ENCODE measurements at regions not wholly inside any gene's neighbourhood (a gene's known extent, or its start where the extent isn't known, plus 50 kb on each side); places are given as distances from the start of the nearest gene placed in this dataset.

GRCh38 chr5:62737766-62738165 is 159.1 kb downstream of the LRRC70 start:
- TF ChIP-seq, protein P1, sequence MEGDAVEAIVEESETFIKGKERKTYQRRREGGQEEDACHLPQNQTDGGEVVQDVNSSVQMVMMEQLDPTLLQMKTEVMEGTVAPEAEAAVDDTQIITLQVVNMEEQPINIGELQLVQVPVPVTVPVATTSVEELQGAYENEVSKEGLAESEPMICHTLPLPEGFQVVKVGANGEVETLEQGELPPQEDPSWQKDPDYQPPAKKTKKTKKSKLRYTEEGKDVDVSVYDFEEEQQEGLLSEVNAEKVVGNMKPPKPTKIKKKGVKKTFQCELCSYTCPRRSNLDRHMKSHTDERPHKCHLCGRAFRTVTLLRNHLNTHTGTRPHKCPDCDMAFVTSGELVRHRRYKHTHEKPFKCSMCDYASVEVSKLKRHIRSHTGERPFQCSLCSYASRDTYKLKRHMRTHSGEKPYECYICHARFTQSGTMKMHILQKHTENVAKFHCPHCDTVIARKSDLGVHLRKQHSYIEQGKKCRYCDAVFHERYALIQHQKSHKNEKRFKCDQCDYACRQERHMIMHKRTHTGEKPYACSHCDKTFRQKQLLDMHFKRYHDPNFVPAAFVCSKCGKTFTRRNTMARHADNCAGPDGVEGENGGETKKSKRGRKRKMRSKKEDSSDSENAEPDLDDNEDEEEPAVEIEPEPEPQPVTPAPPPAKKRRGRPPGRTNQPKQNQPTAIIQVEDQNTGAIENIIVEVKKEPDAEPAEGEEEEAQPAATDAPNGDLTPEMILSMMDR (IDR thresholded peaks at IDR 0.05): no peak
- TF ChIP-seq POLR2A (IDR thresholded peaks at IDR 0.05): no peak
- no peak overlapping the region for H3K4me3 ChIP-seq (ENCODE audit: low read depth, poor library complexity, severe bottlenecking)
- DNase-seq (ENCODE audit: low spot score in 2 of 2): no peak
- intact Hi-C loops (cut with DNase I; ENCODE audit: low total_unique reads): no loop called here

DNA sequence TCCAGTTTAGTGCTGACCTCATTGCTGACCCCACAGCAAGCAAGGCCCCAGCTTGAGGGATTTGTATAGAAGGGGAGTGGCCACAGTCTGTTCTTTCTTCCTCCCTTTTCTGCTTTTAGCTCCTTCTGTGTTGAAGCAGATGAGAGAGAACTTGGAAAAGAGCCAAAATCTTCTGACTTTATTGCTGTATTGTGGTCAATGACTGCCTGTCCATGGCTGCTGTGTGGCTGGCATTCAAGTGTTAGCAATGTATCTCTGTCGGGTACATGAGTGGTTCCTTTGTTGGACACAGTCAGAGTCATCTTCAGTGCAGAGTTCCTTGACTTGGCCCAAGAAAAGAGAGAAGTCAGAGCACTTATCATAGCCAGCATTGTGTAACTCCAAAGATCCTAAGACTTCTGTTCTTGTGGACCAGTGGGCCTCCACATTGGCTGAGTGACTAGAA is 154.1 kb downstream of the LRRC70 start:
- no peak overlapping the region for H3K4me3 ChIP-seq (ENCODE audit: low read depth, poor library complexity, severe bottlenecking)
- WGBS, 2 donors: 35 to 54% methylated on average over 1 of the region's 1 CpG
- intact Hi-C loops (cut with DNase I; ENCODE audit: low total_unique reads): no loop called here
- DNase-seq (ENCODE audit: low spot score in 2 of 2): no peak
- TF ChIP-seq POLR2A (IDR thresholded peaks at IDR 0.05): no peak
- TF ChIP-seq, protein P1 (IDR thresholded peaks at IDR 0.05): no peak

DNA sequence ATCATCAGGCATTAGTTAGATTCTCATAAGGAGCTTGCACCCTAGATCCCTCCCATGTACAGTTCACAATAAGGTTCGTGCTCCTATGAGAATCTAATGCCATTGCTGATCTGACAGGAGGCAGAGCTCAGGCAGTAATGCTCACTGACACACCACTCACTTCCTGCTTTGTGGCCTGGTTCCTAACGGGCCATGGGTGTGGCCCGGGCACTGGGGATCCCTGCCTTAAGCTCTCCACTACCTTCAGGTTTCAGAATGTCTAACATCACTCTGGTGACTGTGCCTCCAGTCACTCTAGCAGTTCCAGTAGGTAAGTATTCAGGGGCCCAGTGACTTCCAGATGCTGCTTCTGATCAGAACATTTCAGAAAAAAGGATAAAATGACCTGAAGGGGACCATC is 152.4 kb downstream of the LRRC70 start:
- WGBS, 2 donors: 63 to 69% methylated on average over 3 of the region's 3 CpGs
- no peak for DNase-seq (ENCODE audit: low spot score in 2 of 2)
- H3K4me3 ChIP-seq (ENCODE audit: low read depth, poor library complexity, severe bottlenecking): no peak overlapping the region
- TF ChIP-seq, protein P1 (IDR thresholded peaks at IDR 0.05): no peak
- no peak for TF ChIP-seq POLR2A (IDR thresholded peaks at IDR 0.05)
- intact Hi-C loops (cut with DNase I; ENCODE audit: low total_unique reads): no loop called here

DNA sequence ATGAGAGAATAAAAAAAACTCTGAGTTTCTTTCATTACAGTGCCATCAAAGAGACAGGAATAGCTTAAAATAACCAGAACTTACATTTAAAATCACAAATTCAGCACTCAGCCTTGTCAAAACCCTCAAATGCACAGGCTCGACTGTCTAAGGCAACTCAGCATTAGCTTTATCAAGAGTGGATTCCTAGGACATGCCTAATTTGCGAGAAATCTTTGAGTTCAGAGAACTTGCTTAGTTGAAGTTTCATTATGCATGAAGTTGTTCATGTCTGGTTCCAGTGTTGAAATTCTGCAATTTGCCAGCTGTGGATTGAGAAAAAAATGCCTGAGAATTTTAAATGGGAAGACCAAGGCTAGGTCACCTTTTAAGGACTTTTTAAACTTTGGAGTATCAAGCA is 151.1 kb downstream of the LRRC70 start:
- H3K4me3 ChIP-seq (ENCODE audit: low read depth, poor library complexity, severe bottlenecking): no peak overlapping the region
- 81 to 87% methylated on average over 2 of the region's 2 CpGs for WGBS, 2 donors
- no peak for DNase-seq (ENCODE audit: low spot score in 2 of 2)
- TF ChIP-seq, protein P1 (IDR thresholded peaks at IDR 0.05): no peak
- no peak for TF ChIP-seq POLR2A (IDR thresholded peaks at IDR 0.05)
- intact Hi-C loops (cut with DNase I; ENCODE audit: low total_unique reads): no loop called here

- no peak overlapping the region for H3K4me3 ChIP-seq (ENCODE audit: low read depth, poor library complexity, severe bottlenecking)
- WGBS, 2 donors: 91 to 96% methylated on average over 2 of the region's 2 CpGs
- TF ChIP-seq POLR2A (IDR thresholded peaks at IDR 0.05): no peak
- TF ChIP-seq, protein P1 (IDR thresholded peaks at IDR 0.05): no peak
- DNase-seq (ENCODE audit: low spot score in 2 of 2): no peak
- intact Hi-C loops (cut with DNase I; ENCODE audit: low total_unique reads): no loop called here
These were observed 149.2 kb downstream of the LRRC70 start for GRCh38 chr5:62727861-62728260.

GRCh38 chr5:62727184-62727583 is 148.6 kb downstream of the LRRC70 start:
- 89 to 92% methylated on average over 3 of the region's 3 CpGs for WGBS, 2 donors
- intact Hi-C loops (cut with DNase I; ENCODE audit: low total_unique reads): no loop called here
- no peak overlapping the region for H3K4me3 ChIP-seq (ENCODE audit: low read depth, poor library complexity, severe bottlenecking)
- DNase-seq (ENCODE audit: low spot score in 2 of 2): no peak
- no peak for TF ChIP-seq POLR2A (IDR thresholded peaks at IDR 0.05)
- TF ChIP-seq, protein P1 (IDR thresholded peaks at IDR 0.05): no peak

Data from lower leg skin (tissue), 4 donors.